ENCODE measurements at regions not wholly inside any gene's neighbourhood (a gene's known extent, or its start where the extent isn't known, plus 50 kb on each side); places are given as distances from the start of the nearest gene placed in this dataset.
"Not testable (repeated sequence)": the region's sequence is repeated elsewhere in the genome, so short reads cannot be mapped to it uniquely, and the experiment has no call there.

GRCh38 chr12:53866727-53867126 lies 71.9 kb upstream of the HOXC13 start:
- DNase-seq = no peak
- in situ Hi-C loops (cut with MboI; ENCODE audit: low pct_unique_long_range_greater_than_20kb, low sequenced_read_pairs) = no loop called here

DNA sequence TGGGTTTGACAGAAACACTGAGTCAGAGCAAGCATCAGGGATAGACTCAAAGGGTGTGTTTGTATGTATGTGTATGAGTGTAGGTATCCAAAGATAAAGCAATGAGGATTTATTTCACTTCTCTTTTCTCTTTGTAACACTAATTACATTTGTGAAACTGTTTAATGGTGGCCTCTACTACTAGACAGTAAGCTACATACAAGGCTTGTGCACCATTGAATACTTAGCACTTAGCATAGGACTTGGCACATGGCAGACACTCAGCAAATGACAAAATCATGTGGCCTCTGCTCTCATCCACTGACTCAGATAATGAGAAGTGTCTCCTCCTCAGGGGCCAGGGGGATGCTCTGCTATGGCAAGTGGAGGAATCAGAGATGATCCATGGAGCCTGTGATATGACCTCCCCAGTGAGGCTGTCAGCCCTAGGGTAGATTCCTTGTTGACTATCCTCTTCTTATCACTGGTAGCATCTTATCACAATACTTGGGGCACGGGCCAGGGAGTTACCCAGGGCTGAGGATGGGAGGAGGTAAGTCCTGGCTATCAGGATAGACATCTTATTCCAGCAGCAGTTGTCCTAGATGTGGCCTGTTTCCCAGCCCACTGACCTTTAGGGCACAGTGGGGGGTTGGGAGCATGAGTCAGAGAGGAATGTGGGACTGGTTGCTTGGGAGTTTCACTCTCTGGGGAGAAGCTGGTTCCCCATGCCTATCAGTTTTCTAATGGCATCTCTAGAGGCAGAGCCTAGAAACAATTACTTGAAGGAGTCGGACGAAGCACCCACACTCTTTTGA lies 71.2 kb upstream of the HOXC13 start:
- in situ Hi-C loops (cut with MboI; ENCODE audit: low pct_unique_long_range_greater_than_20kb, low sequenced_read_pairs) = no loop called here
- DNase-seq = no peak

GRCh38 chr12:53868511-53868986 lies 70.1 kb upstream of the HOXC13 start:
- in situ Hi-C loops (cut with MboI; ENCODE audit: low pct_unique_long_range_greater_than_20kb, low sequenced_read_pairs) = no loop called here
- no peak for DNase-seq

- in situ Hi-C loops (cut with MboI; ENCODE audit: low pct_unique_long_range_greater_than_20kb, low sequenced_read_pairs) = no loop called here
- no peak for DNase-seq
Observed at GRCh38 chr12:53869500-53869899, 69.1 kb upstream of the HOXC13 start.

GRCh38 chr12:53870117-53870516 lies 68.5 kb upstream of the HOXC13 start:
- in situ Hi-C loops (cut with MboI; ENCODE audit: low pct_unique_long_range_greater_than_20kb, low sequenced_read_pairs) = no loop called here

GRCh38 chr12:53871367-53871766 lies 67.3 kb upstream of the HOXC13 start:
- no peak for DNase-seq
- in situ Hi-C loops (cut with MboI; ENCODE audit: low pct_unique_long_range_greater_than_20kb, low sequenced_read_pairs) = no loop called here

More at GRCh38 chr12:53870117-53870516, 68.5 kb upstream of the HOXC13 start:
- no peak for DNase-seq

- DNase-seq = no peak
- in situ Hi-C loops (cut with MboI; ENCODE audit: low pct_unique_long_range_greater_than_20kb, low sequenced_read_pairs) = no loop called here
Observed at GRCh38 chr12:53872367-53872766, 66.3 kb upstream of the HOXC13 start.

DNA sequence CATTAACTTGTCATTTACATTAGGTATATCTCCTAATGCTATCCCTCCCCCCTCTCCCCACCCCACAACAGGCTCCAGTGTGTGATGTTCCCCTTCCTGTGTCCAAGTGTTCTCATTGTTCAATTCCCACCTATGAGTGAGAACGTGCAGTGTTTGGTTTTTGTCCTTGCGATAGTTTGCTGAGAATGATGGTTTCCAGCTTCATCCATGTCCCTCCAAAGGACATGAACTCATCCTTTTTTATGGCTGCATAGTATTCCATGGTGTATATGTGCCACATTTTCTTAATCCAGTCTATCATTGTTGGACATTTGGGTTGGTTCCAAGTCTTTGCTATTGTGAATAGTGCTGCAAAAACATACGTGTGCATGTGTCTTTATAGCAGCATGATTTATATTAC lies 60.7 kb upstream of the HOXC13 start:
- in situ Hi-C loops (cut with MboI; ENCODE audit: low pct_unique_long_range_greater_than_20kb, low sequenced_read_pairs); DNase-seq: not testable (repeated sequence)

DNA sequence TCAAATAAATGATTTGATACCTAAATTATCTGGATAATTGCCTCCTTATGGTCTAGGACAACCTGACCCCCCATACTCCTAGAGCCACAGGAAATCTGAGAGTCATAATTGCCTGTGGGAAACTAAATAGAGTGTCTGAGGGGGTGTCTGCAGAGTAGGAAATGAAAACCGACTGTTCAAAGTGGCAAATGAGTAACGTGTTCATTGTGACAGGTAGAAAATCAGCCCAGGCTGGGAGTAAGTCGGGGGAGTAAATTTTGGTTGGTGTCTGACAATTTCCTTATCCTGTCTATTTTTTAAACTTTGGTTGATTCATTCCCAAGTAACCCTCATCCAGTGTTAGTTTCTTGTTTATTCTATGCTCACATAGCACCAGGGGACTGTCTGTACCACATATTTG lies 51.6 kb upstream of the HOXC13 start:
- DNase-seq = no peak
- in situ Hi-C loops (cut with MboI; ENCODE audit: low pct_unique_long_range_greater_than_20kb, low sequenced_read_pairs) = no loop called here

DNA sequence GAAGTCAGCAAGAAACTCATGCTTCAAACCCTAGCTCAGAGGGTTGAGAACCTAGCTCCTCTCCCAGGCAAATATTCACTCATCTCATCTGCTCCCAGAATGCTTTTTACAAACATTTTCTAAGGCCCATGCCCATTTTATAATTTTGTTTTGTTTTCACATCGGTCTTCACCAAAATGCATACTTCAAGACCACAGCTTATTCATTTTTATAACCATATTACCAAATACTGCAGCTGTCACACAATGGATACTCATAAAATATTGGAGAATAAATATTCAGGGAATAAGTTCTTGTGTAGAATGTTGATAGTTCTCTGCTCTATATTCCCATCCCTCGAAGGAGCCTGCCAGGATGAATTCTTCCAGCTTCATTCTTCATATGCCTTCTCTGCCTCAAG lies 50.8 kb upstream of the HOXC13 start:
- in situ Hi-C loops (cut with MboI; ENCODE audit: low pct_unique_long_range_greater_than_20kb, low sequenced_read_pairs) = no loop called here
- no peak for DNase-seq

Data from KBM-7 (cell line).